HG03025 (cell line): ENCODE measurements at regions not wholly inside any gene's neighbourhood (a gene's known extent, or its start where the extent isn't known, plus 50 kb on each side); places are given as distances from the start of the nearest gene placed in this dataset.

ENCODE experiments used
- ATAC-seq: cut with Tn5 transposase; IDR thresholded peaks from one replicate; pipeline ENCODE4 v1.9.1; 2021; ENCODE audit warnings: mild to moderate bottlenecking, moderate library complexity; ENCODE audit not compliant: unreplicated experiment, low FRiP score

GRCh38 chr16:59238246-59238645 is 504.1 kb upstream of the GOT2 start:
- no peak for ATAC-seq

GRCh38 chr16:59236804-59237458 is 502.8 kb upstream of the GOT2 start:
- ATAC-seq = no peak

GRCh38 chr16:59224401-59224800 is 490.3 kb upstream of the GOT2 start:
- no peak for ATAC-seq

GRCh38 chr16:59220011-59220410 is 485.9 kb upstream of the GOT2 start:
- no peak for ATAC-seq

- no peak for ATAC-seq
Measured at GRCh38 chr16:59216291-59216690, 482.2 kb upstream of the GOT2 start.

GRCh38 chr16:59214455-59214854 is 480.3 kb upstream of the GOT2 start:
- no peak for ATAC-seq

- no peak for ATAC-seq
Measured at GRCh38 chr16:59213952-59214351, 479.8 kb upstream of the GOT2 start.

- ATAC-seq = no peak
Measured at GRCh38 chr16:59212492-59213024, 478.4 kb upstream of the GOT2 start.

GRCh38 chr16:59210955-59211541 is 476.9 kb upstream of the GOT2 start:
- no peak for ATAC-seq

- ATAC-seq = no peak
Measured at GRCh38 chr16:59205403-59205802, 471.3 kb upstream of the GOT2 start.

- ATAC-seq = no peak
Measured at GRCh38 chr16:59204589-59204988, 470.5 kb upstream of the GOT2 start.

- ATAC-seq = no peak
Measured at GRCh38 chr16:59202233-59202862, 468.2 kb upstream of the GOT2 start.

GRCh38 chr16:59201821-59202220 is 467.7 kb upstream of the GOT2 start:
- no peak for ATAC-seq

- ATAC-seq = no peak
Measured at GRCh38 chr16:59201160-59201559, 467.0 kb upstream of the GOT2 start.

GRCh38 chr16:59198487-59198886 is 464.4 kb upstream of the GOT2 start:
- ATAC-seq = no peak

GRCh38 chr16:59195242-59195641 is 461.1 kb upstream of the GOT2 start:
- ATAC-seq = no peak

GRCh38 chr16:59193637-59194036 is 459.5 kb upstream of the GOT2 start:
- no peak for ATAC-seq

GRCh38 chr16:59192551-59193199 is 458.6 kb upstream of the GOT2 start:
- ATAC-seq = no peak

- ATAC-seq = no peak
Measured at GRCh38 chr16:59190731-59191130, 456.6 kb upstream of the GOT2 start.

- no peak for ATAC-seq
Measured at GRCh38 chr16:59188029-59188428, 453.9 kb upstream of the GOT2 start.

- ATAC-seq = no peak
Measured at GRCh38 chr16:59181821-59182420, 447.8 kb upstream of the GOT2 start.
